ENCODE measurements at regions not wholly inside any gene's neighbourhood (a gene's known extent, or its start where the extent isn't known, plus 50 kb on each side); places are given as distances from the start of the nearest gene placed in this dataset.

DNA sequence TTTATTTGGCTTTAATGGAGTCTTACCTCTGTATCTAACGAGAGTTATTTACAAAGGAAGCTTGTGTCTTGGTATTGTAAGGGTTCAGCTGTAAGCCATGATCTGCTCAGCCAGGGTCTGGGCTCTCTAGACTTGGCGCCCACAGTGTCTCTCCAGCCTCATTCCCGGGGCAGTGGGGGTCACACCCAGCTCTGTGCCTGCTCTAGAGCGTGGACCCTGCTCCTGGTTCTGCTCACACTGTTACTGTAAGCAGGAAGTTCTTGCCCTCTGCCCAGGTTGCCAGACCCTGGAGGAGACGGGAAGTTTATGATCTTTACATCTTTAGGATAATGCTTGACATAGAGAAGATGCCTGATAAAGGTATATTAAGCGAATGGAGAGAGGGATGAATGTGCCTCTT is 235.7 kb downstream of the PTTG2 start:
- Histone ChIP-seq H4K20me1 (ENCODE audit: insufficient read depth) (no peaks in the 10 kb centered on the region), H3K4me2 (ENCODE audit: low read length) (no peak overlapping the region), H3K27me3 (ENCODE audit: insufficient read depth, low read depth, low read length) (no peaks in the 10 kb centered on the region), H3K79me2 (replicated peaks; ENCODE audit: insufficient read depth, low read length) (no peaks in the 10 kb centered on the region), H3K9ac (ENCODE audit: low read length) (no peak overlapping the region), H3K9me3 (ENCODE audit: low read length) (no peaks in the 10 kb centered on the region), H3K9me2 (ENCODE audit: insufficient read depth, low read length) (no peaks in the 10 kb centered on the region), H3F3A (ENCODE audit: insufficient read depth, low read length, poor library complexity, severe bottlenecking) (no peaks in the 10 kb centered on the region), H3K36me3 (ENCODE audit: insufficient read depth, low read length) (no peaks in the 10 kb centered on the region), H2AFZ (ENCODE audit: low read depth, low read length) (no peak overlapping the region), H3K27ac (ENCODE audit: low read length) (no peak overlapping the region), H3K4me3 (ENCODE audit: low read length) (no peak overlapping the region)
- no peak for TF ChIP-seq MXI1 (conservative IDR thresholded peaks at IDR 0.05; ENCODE audit: poor library complexity, severe bottlenecking)
- no peak for TF ChIP-seq EZH2 (IDR thresholded peaks at IDR 0.05; ENCODE audit: borderline replicate concordance, insufficient read depth, low read length, poor library complexity, severe bottlenecking)
- TF ChIP-seq, protein P1, sequence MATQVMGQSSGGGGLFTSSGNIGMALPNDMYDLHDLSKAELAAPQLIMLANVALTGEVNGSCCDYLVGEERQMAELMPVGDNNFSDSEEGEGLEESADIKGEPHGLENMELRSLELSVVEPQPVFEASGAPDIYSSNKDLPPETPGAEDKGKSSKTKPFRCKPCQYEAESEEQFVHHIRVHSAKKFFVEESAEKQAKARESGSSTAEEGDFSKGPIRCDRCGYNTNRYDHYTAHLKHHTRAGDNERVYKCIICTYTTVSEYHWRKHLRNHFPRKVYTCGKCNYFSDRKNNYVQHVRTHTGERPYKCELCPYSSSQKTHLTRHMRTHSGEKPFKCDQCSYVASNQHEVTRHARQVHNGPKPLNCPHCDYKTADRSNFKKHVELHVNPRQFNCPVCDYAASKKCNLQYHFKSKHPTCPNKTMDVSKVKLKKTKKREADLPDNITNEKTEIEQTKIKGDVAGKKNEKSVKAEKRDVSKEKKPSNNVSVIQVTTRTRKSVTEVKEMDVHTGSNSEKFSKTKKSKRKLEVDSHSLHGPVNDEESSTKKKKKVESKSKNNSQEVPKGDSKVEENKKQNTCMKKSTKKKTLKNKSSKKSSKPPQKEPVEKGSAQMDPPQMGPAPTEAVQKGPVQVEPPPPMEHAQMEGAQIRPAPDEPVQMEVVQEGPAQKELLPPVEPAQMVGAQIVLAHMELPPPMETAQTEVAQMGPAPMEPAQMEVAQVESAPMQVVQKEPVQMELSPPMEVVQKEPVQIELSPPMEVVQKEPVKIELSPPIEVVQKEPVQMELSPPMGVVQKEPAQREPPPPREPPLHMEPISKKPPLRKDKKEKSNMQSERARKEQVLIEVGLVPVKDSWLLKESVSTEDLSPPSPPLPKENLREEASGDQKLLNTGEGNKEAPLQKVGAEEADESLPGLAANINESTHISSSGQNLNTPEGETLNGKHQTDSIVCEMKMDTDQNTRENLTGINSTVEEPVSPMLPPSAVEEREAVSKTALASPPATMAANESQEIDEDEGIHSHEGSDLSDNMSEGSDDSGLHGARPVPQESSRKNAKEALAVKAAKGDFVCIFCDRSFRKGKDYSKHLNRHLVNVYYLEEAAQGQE (IDR thresholded peaks at IDR 0.05; ENCODE audit: borderline replicate concordance), result no peak
- TF ChIP-seq TAF1 (IDR thresholded peaks at IDR 0.05; ENCODE audit: low read depth), result no peak
- no peak for TF ChIP-seq RAD21 (conservative IDR thresholded peaks at IDR 0.05)
- no peak for TF ChIP-seq EP300 (conservative IDR thresholded peaks at IDR 0.05; ENCODE audit: poor library complexity, severe bottlenecking)
- no peak for TF ChIP-seq POLR2AphosphoS5 (IDR thresholded peaks at IDR 0.05)
- TF ChIP-seq SMC3 (conservative IDR thresholded peaks at IDR 0.05; ENCODE audit: poor library complexity), result no peak
- TF ChIP-seq, protein P2, sequence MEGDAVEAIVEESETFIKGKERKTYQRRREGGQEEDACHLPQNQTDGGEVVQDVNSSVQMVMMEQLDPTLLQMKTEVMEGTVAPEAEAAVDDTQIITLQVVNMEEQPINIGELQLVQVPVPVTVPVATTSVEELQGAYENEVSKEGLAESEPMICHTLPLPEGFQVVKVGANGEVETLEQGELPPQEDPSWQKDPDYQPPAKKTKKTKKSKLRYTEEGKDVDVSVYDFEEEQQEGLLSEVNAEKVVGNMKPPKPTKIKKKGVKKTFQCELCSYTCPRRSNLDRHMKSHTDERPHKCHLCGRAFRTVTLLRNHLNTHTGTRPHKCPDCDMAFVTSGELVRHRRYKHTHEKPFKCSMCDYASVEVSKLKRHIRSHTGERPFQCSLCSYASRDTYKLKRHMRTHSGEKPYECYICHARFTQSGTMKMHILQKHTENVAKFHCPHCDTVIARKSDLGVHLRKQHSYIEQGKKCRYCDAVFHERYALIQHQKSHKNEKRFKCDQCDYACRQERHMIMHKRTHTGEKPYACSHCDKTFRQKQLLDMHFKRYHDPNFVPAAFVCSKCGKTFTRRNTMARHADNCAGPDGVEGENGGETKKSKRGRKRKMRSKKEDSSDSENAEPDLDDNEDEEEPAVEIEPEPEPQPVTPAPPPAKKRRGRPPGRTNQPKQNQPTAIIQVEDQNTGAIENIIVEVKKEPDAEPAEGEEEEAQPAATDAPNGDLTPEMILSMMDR (IDR thresholded peaks at IDR 0.05; ENCODE audit: poor library complexity, severe bottlenecking), result no peak

DNA sequence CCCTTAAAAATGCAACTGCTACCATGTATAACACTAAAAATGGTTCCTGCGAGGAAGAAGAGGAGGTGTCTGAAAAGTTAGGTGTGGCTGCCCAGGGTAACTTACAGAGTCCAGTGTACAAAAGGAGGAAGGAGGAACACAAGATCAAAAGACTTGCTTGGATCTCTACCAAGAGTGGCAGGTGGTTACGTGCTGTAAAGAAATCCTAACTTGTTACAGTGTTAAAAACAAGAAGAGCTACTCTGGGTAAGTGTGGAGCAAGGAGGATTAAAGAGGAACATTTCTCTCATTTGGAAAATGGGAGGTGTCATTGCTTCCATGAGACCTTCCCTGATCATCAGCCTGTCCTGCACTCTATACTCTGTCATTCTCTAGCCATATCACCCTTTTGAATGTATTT is 242.0 kb downstream of the PTTG2 start:
- no peak overlapping the region for H3K4me2 ChIP-seq (ENCODE audit: low read length)
- no peaks in the 10 kb centered on the region for H3K9me3 ChIP-seq (ENCODE audit: low read length)
- H2AFZ ChIP-seq (ENCODE audit: low read depth, low read length), result no peak overlapping the region

More for the DNA sequence above, 242.0 kb downstream of the PTTG2 start:
- TF ChIP-seq EP300 (conservative IDR thresholded peaks at IDR 0.05; ENCODE audit: poor library complexity, severe bottlenecking), result no peak
- TF ChIP-seq RAD21 (conservative IDR thresholded peaks at IDR 0.05), result no peak
- TF ChIP-seq, protein P1 (IDR thresholded peaks at IDR 0.05; ENCODE audit: borderline replicate concordance), result no peak
- TF ChIP-seq SMC3 (conservative IDR thresholded peaks at IDR 0.05; ENCODE audit: poor library complexity), result no peak
- TF ChIP-seq EZH2 (IDR thresholded peaks at IDR 0.05; ENCODE audit: borderline replicate concordance, insufficient read depth, low read length, poor library complexity, severe bottlenecking), result no peak
- no peak for TF ChIP-seq POLR2AphosphoS5 (IDR thresholded peaks at IDR 0.05)
- TF ChIP-seq MXI1 (conservative IDR thresholded peaks at IDR 0.05; ENCODE audit: poor library complexity, severe bottlenecking), result no peak
- TF ChIP-seq, protein P2 (IDR thresholded peaks at IDR 0.05; ENCODE audit: poor library complexity, severe bottlenecking), result no peak
- TF ChIP-seq TAF1 (IDR thresholded peaks at IDR 0.05; ENCODE audit: low read depth), result no peak
- Histone ChIP-seq H4K20me1 (ENCODE audit: insufficient read depth) (no peaks in the 10 kb centered on the region), H3K4me3 (ENCODE audit: low read length) (no peak overlapping the region), H3K79me2 (replicated peaks; ENCODE audit: insufficient read depth, low read length) (no peaks in the 10 kb centered on the region), H3F3A (ENCODE audit: insufficient read depth, low read length, poor library complexity, severe bottlenecking) (no peaks in the 10 kb centered on the region), H3K9me2 (ENCODE audit: insufficient read depth, low read length) (no peaks in the 10 kb centered on the region), H3K27ac (ENCODE audit: low read length) (no peak overlapping the region), H3K9ac (ENCODE audit: low read length) (no peak overlapping the region), H3K36me3 (ENCODE audit: insufficient read depth, low read length) (no peaks in the 10 kb centered on the region), H3K27me3 (ENCODE audit: insufficient read depth, low read depth, low read length) (no peaks in the 10 kb centered on the region)
